ENCODE measurements at regions not wholly inside any gene's neighbourhood (a gene's known extent, or its start where the extent isn't known, plus 50 kb on each side); places are given as distances from the start of the nearest gene placed in this dataset.

- Histone ChIP-seq H3K27me3 (no peaks in the 10 kb centered on the region), H3K36me3 (peaks cover 0 to 20% (median 0%) of the 10 kb centered on the region in 3 donors), H3K9me3 (peaks cover 0 to 15% (median 3%) of the 10 kb centered on the region in 3 donors), H3K4me3 (no peak overlapping the region), H3K4me1 (peaks cover 0 to 10% (median 0%) of the 10 kb centered on the region in 3 donors), H3K27ac (no peak overlapping the region)
- TF ChIP-seq POLR2A (IDR thresholded peaks at IDR 0.05) (no peak), CTCF (IDR thresholded peaks at IDR 0.05) (no peak)
- 56 to 68% methylated on average over 1 of the region's 1 CpG for WGBS, 2 donors
- intact Hi-C loops (cut with DNase I): no loop called here
- no peak for DNase-seq
Measured at GRCh38 chr4:123110147-123110546, 187.8 kb upstream of the NUDT6 start.

DNA sequence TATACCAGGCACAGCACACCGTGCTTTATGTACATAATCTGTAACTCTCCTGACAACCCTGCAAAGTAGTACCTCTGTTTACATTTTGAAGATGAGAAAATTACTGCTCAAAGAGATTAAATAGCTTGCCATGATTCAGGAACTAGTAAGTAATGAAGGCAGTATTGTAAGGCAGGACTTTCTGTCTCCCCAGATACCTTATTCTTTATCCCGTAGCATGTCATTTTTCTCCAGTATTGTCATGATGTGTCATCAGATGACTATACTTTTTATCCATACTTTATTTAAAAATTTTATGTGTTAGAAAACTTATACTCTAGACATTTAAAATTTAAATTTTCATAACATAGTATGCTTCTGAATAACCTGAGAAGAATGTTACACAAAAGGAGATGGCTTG, 188.3 kb upstream of the NUDT6 start:
- no peak overlapping the region for H3K27ac ChIP-seq
- TF ChIP-seq POLR2A (IDR thresholded peaks at IDR 0.05) (no peak), CTCF (IDR thresholded peaks at IDR 0.05) (no peak)
- no peaks in the 10 kb centered on the region for H3K27me3 ChIP-seq
- intact Hi-C loops (cut with DNase I): no loop called here
- H3K4me1 ChIP-seq: peaks cover 0 to 10% (median 0%) of the 10 kb centered on the region in 3 donors
- H3K4me3 ChIP-seq: no peak overlapping the region
- no peak for DNase-seq
- peaks cover 0 to 21% (median 0%) of the 10 kb centered on the region in 3 donors for H3K36me3 ChIP-seq
- H3K9me3 ChIP-seq: peaks cover 0 to 15% (median 3%) of the 10 kb centered on the region in 3 donors
- WGBS, 2 donors: 78 to 84% methylated on average over 2 of the region's 2 CpGs

DNA sequence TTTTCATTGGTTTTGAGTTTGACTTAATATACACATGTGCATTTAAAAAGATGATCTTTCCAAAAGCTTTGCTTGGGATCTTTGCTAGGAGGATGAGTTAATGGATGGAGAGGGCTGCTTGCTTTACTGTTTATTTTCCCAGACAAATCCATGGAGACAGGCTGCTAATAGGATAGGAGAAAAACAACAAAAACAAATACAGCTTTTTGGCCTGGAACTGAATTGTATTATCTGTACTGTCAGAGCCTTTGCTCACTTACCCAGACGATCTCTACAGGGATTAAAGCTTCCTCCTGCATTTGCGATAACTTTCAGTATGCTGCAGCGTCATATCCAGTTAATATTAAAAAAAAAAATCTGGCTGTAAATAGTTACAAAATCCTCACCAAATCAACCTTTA, 190.8 kb upstream of the NUDT6 start:
- Histone ChIP-seq H3K27ac (no peak overlapping the region), H3K4me1 (peaks cover 0 to 10% (median 0%) of the 10 kb centered on the region in 3 donors)

DNA sequence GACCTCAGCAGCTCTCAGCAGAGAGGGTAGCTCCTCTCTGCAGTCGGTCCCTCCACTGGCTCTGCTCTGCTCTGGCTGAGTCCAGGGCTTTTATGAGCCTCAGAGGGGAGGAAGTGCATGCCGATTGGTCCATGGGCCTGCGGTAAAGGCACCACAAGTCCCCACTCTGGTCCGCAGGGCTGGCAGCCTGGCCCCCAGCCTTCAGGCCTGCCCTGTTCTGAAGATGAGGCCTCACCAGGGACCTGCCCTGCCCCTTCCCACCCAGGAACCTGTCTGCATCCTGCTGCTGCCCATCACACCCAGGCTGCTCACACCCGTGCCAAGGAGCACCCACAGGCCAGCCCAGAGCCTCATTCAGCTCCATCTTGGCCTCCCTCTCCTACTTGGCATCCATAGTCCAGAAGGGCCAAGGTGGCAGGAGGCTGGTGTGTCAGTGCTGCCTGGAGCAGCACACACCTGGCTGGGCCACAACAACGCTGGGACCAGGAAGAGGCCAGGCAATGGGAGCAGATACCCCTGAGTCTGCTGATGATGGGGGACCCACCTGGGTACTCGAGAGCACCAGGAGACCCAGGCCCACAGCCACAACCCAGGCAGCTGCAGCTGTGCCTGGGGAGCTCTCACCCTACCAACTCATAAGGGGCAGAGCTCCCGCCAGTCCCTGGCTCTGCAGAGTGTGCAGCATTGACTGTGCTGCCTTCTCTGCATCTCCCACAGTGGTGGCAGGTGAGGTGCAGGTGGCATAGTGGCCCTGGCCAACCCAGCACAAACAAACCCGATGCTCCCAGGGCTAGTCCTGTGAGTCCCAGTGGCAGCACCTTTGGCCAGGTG, 191.9 kb upstream of the NUDT6 start:
- intact Hi-C loops (cut with DNase I): no loop called here
- H3K9me3 ChIP-seq: peaks cover 0 to 15% (median 3%) of the 10 kb centered on the region in 3 donors
- no peak overlapping the region for H3K4me3 ChIP-seq
- no peak overlapping the region for H3K27ac ChIP-seq
- 95% methylated on average over 4 of the region's 9 CpGs; no CpG with 5 or more reads in 1 of the 2 donors for WGBS, 2 donors
- peaks cover 0 to 10% (median 0%) of the 10 kb centered on the region in 3 donors for H3K4me1 ChIP-seq
- H3K36me3 ChIP-seq: peaks cover 0 to 13% (median 0%) of the 10 kb centered on the region in 3 donors
- no peaks in the 10 kb centered on the region for H3K27me3 ChIP-seq
- TF ChIP-seq CTCF (IDR thresholded peaks at IDR 0.05): no peak
- TF ChIP-seq POLR2A (IDR thresholded peaks at IDR 0.05): no peak
- no peak for DNase-seq

More for the DNA sequence above, 190.8 kb upstream of the NUDT6 start:
- no peak overlapping the region for H3K4me3 ChIP-seq
- intact Hi-C loops (cut with DNase I): no loop called here
- H3K27me3 ChIP-seq: no peaks in the 10 kb centered on the region
- H3K9me3 ChIP-seq: peaks cover 0 to 15% (median 3%) of the 10 kb centered on the region in 3 donors
- TF ChIP-seq POLR2A (IDR thresholded peaks at IDR 0.05) (no peak), CTCF (IDR thresholded peaks at IDR 0.05) (no peak)
- peaks cover 0 to 13% (median 0%) of the 10 kb centered on the region in 3 donors for H3K36me3 ChIP-seq
- DNase-seq: no peak
- WGBS, 2 donors: 88 to 92% methylated on average over 3 of the region's 3 CpGs
